Activated naive CD4-positive, alpha-beta T cell treated with anti-CD3 and anti-CD28 coated beads, Interleukin-2, amount 10 ng/mL, durations not matched to agents 7 days and 5 days (primary cell): ENCODE measurements at regions not wholly inside any gene's neighbourhood (a gene's known extent, or its start where the extent isn't known, plus 50 kb on each side); places are given as distances from the start of the nearest gene placed in this dataset.

Source experiments
- CTCF ChIA-PET: fragments of 350-600 bp; sonication (Branson Sonifier 250); formaldehyde crosslinking; loops from one replicate; lab custom pipeline; 2021; ENCODE audit warnings: antibody characterized with exemption; lab: Charles Lee
- DNase-seq: peaks from one replicate; pipeline ENCODE4 v3.0.0-alpha.2; 2020
- H3K27ac Mint-ChIP-seq: one replicate; pipeline ENCODE4 v1.8.0; 2021; ENCODE audit warnings: mild to moderate bottlenecking, moderate library complexity, mixed read lengths
- H3K27me3 Mint-ChIP-seq: one replicate; pipeline ENCODE4 v1.8.0; 2021; ENCODE audit warnings: mild to moderate bottlenecking, mixed read lengths
- H3K36me3 Mint-ChIP-seq: one replicate; pipeline ENCODE4 v1.8.0; 2021; ENCODE audit warnings: mixed read lengths
- H3K4me1 Mint-ChIP-seq: one replicate; pipeline ENCODE4 v1.8.0; 2021; ENCODE audit warnings: mixed read lengths
- H3K4me3 Mint-ChIP-seq: one replicate; pipeline ENCODE4 v1.8.0; 2021; ENCODE audit warnings: mild to moderate bottlenecking, moderate library complexity, mixed read lengths
- H3K9me3 Mint-ChIP-seq: one replicate; pipeline ENCODE4 v1.8.0; 2021; ENCODE audit warnings: mixed read lengths

- no peak for DNase-seq
- Mint-ChIP-seq H3K4me1 (no peaks in the 10 kb centered on the region), H3K9me3 (no peaks in the 10 kb centered on the region), H3K4me3 (no peak overlapping the region), H3K27ac (no peak overlapping the region), H3K36me3 (no peaks in the 10 kb centered on the region), H3K27me3 (peaks cover 14% of the 10 kb centered on the region)
- CTCF ChIA-PET = no interaction called here
Observed at GRCh38 chr2:176388861-176389260, 119.6 kb downstream of the MTX2 start.

- CTCF ChIA-PET = no interaction called here
- no peaks in the 10 kb centered on the region for H3K4me1 Mint-ChIP-seq
- H3K27me3 Mint-ChIP-seq = peaks cover 16% of the 10 kb centered on the region
- no peak for DNase-seq
- no peaks in the 10 kb centered on the region for H3K36me3 Mint-ChIP-seq
- H3K9me3 Mint-ChIP-seq = no peaks in the 10 kb centered on the region
- no peak overlapping the region for H3K27ac Mint-ChIP-seq
- no peak overlapping the region for H3K4me3 Mint-ChIP-seq
Observed at GRCh38 chr2:176390276-176391147, 121.3 kb downstream of the MTX2 start.

- Mint-ChIP-seq H3K27me3 (peaks cover 13% of the 10 kb centered on the region), H3K4me1 (no peaks in the 10 kb centered on the region), H3K4me3 (no peak overlapping the region), H3K27ac (no peak overlapping the region), H3K9me3 (no peaks in the 10 kb centered on the region), H3K36me3 (no peaks in the 10 kb centered on the region)
- CTCF ChIA-PET = no interaction called here
- DNase-seq = no peak
Observed at GRCh38 chr2:176391148-176391419, 121.8 kb downstream of the MTX2 start.

GRCh38 chr2:176392249-176392648 lies 123.0 kb downstream of the MTX2 start:
- Mint-ChIP-seq H3K36me3 (no peaks in the 10 kb centered on the region), H3K4me1 (no peaks in the 10 kb centered on the region), H3K4me3 (no peak overlapping the region), H3K9me3 (no peaks in the 10 kb centered on the region), H3K27ac (no peak overlapping the region), H3K27me3 (peaks cover 12% of the 10 kb centered on the region)
- DNase-seq = no peak
- CTCF ChIA-PET = no interaction called here

GRCh38 chr2:176392744-176393414 lies 123.6 kb downstream of the MTX2 start:
- Mint-ChIP-seq H3K27ac (no peak overlapping the region), H3K36me3 (no peaks in the 10 kb centered on the region), H3K9me3 (no peaks in the 10 kb centered on the region), H3K4me3 (no peak overlapping the region), H3K4me1 (no peaks in the 10 kb centered on the region), H3K27me3 (peaks cover 7% of the 10 kb centered on the region)
- CTCF ChIA-PET = no interaction called here
- no peak for DNase-seq

GRCh38 chr2:176395273-176395854 lies 126.1 kb downstream of the MTX2 start:
- Mint-ChIP-seq H3K27ac (no peak overlapping the region), H3K36me3 (no peaks in the 10 kb centered on the region), H3K4me1 (no peaks in the 10 kb centered on the region), H3K27me3 (peaks cover 7% of the 10 kb centered on the region), H3K4me3 (no peak overlapping the region), H3K9me3 (no peaks in the 10 kb centered on the region)
- CTCF ChIA-PET = no interaction called here
- DNase-seq = no peak

- H3K36me3 Mint-ChIP-seq = no peaks in the 10 kb centered on the region
- H3K27ac Mint-ChIP-seq = no peak overlapping the region
- no peak overlapping the region for H3K4me3 Mint-ChIP-seq
- H3K9me3 Mint-ChIP-seq = no peaks in the 10 kb centered on the region
- H3K27me3 Mint-ChIP-seq = peaks cover 3% of the 10 kb centered on the region
- CTCF ChIA-PET = no interaction called here
- no peaks in the 10 kb centered on the region for H3K4me1 Mint-ChIP-seq
- DNase-seq = no peak
Observed at GRCh38 chr2:176398243-176399073, 129.2 kb downstream of the MTX2 start.

GRCh38 chr2:176399074-176399598 lies 129.9 kb downstream of the MTX2 start:
- Mint-ChIP-seq H3K4me1 (no peaks in the 10 kb centered on the region), H3K27me3 (peaks cover 3% of the 10 kb centered on the region), H3K4me3 (no peak overlapping the region), H3K36me3 (no peaks in the 10 kb centered on the region), H3K27ac (no peak overlapping the region), H3K9me3 (no peaks in the 10 kb centered on the region)
- no peak for DNase-seq
- CTCF ChIA-PET = no interaction called here

- no peaks in the 10 kb centered on the region for H3K4me1 Mint-ChIP-seq
- DNase-seq = no peak
- H3K4me3 Mint-ChIP-seq = no peak overlapping the region
- H3K27me3 Mint-ChIP-seq = peaks cover 6% of the 10 kb centered on the region
- H3K27ac Mint-ChIP-seq = no peak overlapping the region
- CTCF ChIA-PET = no interaction called here
- H3K36me3 Mint-ChIP-seq = no peaks in the 10 kb centered on the region
- H3K9me3 Mint-ChIP-seq = no peaks in the 10 kb centered on the region
Observed at GRCh38 chr2:176405477-176405876, 136.2 kb downstream of the MTX2 start.

- Mint-ChIP-seq H3K27me3 (peaks cover 10% of the 10 kb centered on the region), H3K4me1 (no peaks in the 10 kb centered on the region)
- CTCF ChIA-PET = no interaction called here
Observed at GRCh38 chr2:176407706-176408105, 138.5 kb downstream of the MTX2 start.

GRCh38 chr2:176409671-176410070 lies 140.4 kb downstream of the MTX2 start:
- no peak for DNase-seq
- Mint-ChIP-seq H3K36me3 (no peaks in the 10 kb centered on the region), H3K27me3 (peaks cover 16% of the 10 kb centered on the region), H3K9me3 (no peaks in the 10 kb centered on the region), H3K4me3 (no peak overlapping the region), H3K4me1 (no peaks in the 10 kb centered on the region), H3K27ac (no peak overlapping the region)
- CTCF ChIA-PET = no interaction called here

More at GRCh38 chr2:176407706-176408105, 138.5 kb downstream of the MTX2 start:
- Mint-ChIP-seq H3K27ac (no peak overlapping the region), H3K9me3 (no peaks in the 10 kb centered on the region), H3K36me3 (no peaks in the 10 kb centered on the region), H3K4me3 (no peak overlapping the region)
- DNase-seq = no peak

GRCh38 chr2:176412136-176412535 lies 142.9 kb downstream of the MTX2 start:
- Mint-ChIP-seq H3K27me3 (peaks cover 16% of the 10 kb centered on the region), H3K9me3 (no peaks in the 10 kb centered on the region), H3K36me3 (no peaks in the 10 kb centered on the region), H3K4me1 (no peaks in the 10 kb centered on the region), H3K4me3 (no peak overlapping the region), H3K27ac (no peak overlapping the region)
- DNase-seq = no peak
- CTCF ChIA-PET = no interaction called here

- Mint-ChIP-seq H3K27me3 (peaks cover 9% of the 10 kb centered on the region), H3K9me3 (no peaks in the 10 kb centered on the region), H3K4me1 (no peaks in the 10 kb centered on the region), H3K4me3 (no peak overlapping the region), H3K36me3 (no peaks in the 10 kb centered on the region), H3K27ac (no peak overlapping the region)
- CTCF ChIA-PET = no interaction called here
- no peak for DNase-seq
Observed at GRCh38 chr2:176413786-176414185, 144.5 kb downstream of the MTX2 start.

- Mint-ChIP-seq H3K4me1 (no peaks in the 10 kb centered on the region), H3K27me3 (peaks cover 9% of the 10 kb centered on the region), H3K4me3 (no peak overlapping the region), H3K9me3 (no peaks in the 10 kb centered on the region), H3K36me3 (no peaks in the 10 kb centered on the region), H3K27ac (no peak overlapping the region)
- DNase-seq = no peak
- CTCF ChIA-PET = no interaction called here
Observed at GRCh38 chr2:176414641-176415040, 145.4 kb downstream of the MTX2 start.
